Spleen (tissue), 11 donors: ENCODE measurements at regions not wholly inside any gene's neighbourhood (a gene's known extent, or its start where the extent isn't known, plus 50 kb on each side); places are given as distances from the start of the nearest gene placed in this dataset.

Experiments used
- DNase-seq: peaks from one replicate; pipeline ENCODE4 v3.0.0-alpha.2; 2020
- H3K27ac ChIP-seq, 8 donors: fragments of 200-600 bp; sonication (generic) in 7 of 8; 1 replicate in 4 of 8; 2 replicates in 4 of 8; pipeline versions ENCODE4 v1.5.0 to v1.8.0; 2016 to 2021; ENCODE audit warnings: inconsistent platforms in 4 of 8, mild to moderate bottlenecking in 4 of 8, moderate library complexity in 1 of 8
- H3K27me3 ChIP-seq, 7 donors: fragments of 200-600 bp; sonication (generic) in 6 of 7; replicated peaks in 1 of 7; 1 replicate in 4 of 7; 2 replicates in 3 of 7; pipeline versions ENCODE4 v1.5.0 to v1.8.0; 2016 to 2021; ENCODE audit warnings: inconsistent platforms in 3 of 7, mild to moderate bottlenecking in 1 of 7
- H3K36me3 ChIP-seq, 6 donors: fragments of 200-600 bp; sonication (generic) in 5 of 6; 1 replicate in 4 of 6; 2 replicates in 2 of 6; pipeline versions ENCODE4 v1.5.0 to v1.8.0; 2016 to 2021; ENCODE audit warnings: inconsistent platforms in 2 of 6
- H3K4me1 ChIP-seq, 6 donors: fragments of 200-600 bp; sonication (generic) in 5 of 6; 1 replicate in 3 of 6; 2 replicates in 3 of 6; pipeline versions ENCODE4 v1.5.0 to v1.8.0; 2016 to 2021; ENCODE audit warnings: inconsistent platforms in 3 of 6
- H3K4me3 ChIP-seq, 8 donors: fragments of 200-600 bp; sonication (generic) in 7 of 8; 1 replicate in 4 of 8; 2 replicates in 4 of 8; pipeline versions ENCODE4 v1.5.0 to v1.8.0; 2016 to 2021; ENCODE audit warnings: inconsistent platforms in 4 of 8, mild to moderate bottlenecking in 4 of 8, moderate library complexity in 2 of 8
- H3K9me3 ChIP-seq, 8 donors: fragments of 200-600 bp; sonication (generic) in 7 of 8; 1 replicate in 4 of 8; 2 replicates in 4 of 8; pipeline versions ENCODE4 v1.5.0 to v1.8.0; 2016 to 2021; ENCODE audit warnings: inconsistent platforms in 4 of 8
- CTCF ChIP-seq, 11 experiments: fragments of 200-600 bp in 7 of 11; fragments of 450-650 bp in 4 of 11; sonication (generic) in 4 of 11; IDR thresholded peaks in 8 of 11; conservative IDR thresholded peaks in 3 of 11; 1 replicate in 7 of 11; 2 replicates in 4 of 11; pipeline versions ENCODE4 v1.4.0 to v1.8.0; 2016 to 2021; ENCODE audit warnings: antibody characterized with exemption in 11 of 11, inconsistent platforms in 4 of 11, mild to moderate bottlenecking in 1 of 11
- POLR2A ChIP-seq, 3 donors: fragments of 450-650 bp; IDR thresholded peaks; one replicate each; pipeline ENCODE4 v1.5.1; 2017; ENCODE audit warnings: antibody characterized with exemption in 3 of 3, mild to moderate bottlenecking in 1 of 3
- POLR2AphosphoS5 ChIP-seq, 3 donors: sonication (generic); formaldehyde crosslinking; IDR thresholded peaks; one replicate each; pipeline ENCODE4 v1.5.1; 2017; ENCODE audit warnings: antibody characterized with exemption in 3 of 3
- WGBS, 5 donors: extraction: QIAGEN DNeasy Blood & Tissue Kit in 3 of 5; methylation state at CpG; one replicate each; pipeline versions ENCODE4 v1.1.5 to v1.1.7; 2013 to 2018; 5-methylcytosine and 5-hydroxymethylcytosine counted together
- intact Hi-C: fragments of 100-400 bp; cut with DNase I; formaldehyde crosslinking; loops from one replicate; pipeline ENCODE4 v1.15.0; 2023; ENCODE audit warnings: low total_unique reads
- donor health status: healthy with polysubstance abuse.
- donor health status: DM: no; HTN: no; CAD: no; lungs with moderate emphysema.
- donor health status: DM: no; HTN: no; CAD: no.
- donor health status: Bipolar disorder and iron deficiency.
- donor health status: healthy.
- donor health status: DM: no; HTN: no; CAD: no.
- donor health status: DM: yes; HTN: yes; CAD: no.

GRCh38 chr18:51890762-51891161, 449.2 kb upstream of the DCC start:
- TF ChIP-seq CTCF (IDR thresholded peaks at IDR 0.05 in 8 of 11, conservative IDR thresholded peaks at IDR 0.05 in 3 of 11) (no peak), POLR2A (IDR thresholded peaks at IDR 0.05) (no peak), POLR2AphosphoS5 (IDR thresholded peaks at IDR 0.05) (peak in 1 of 3 donors; percentile 45)
- Histone ChIP-seq H3K9me3 (peaks cover 0 to 8% (median 0%) of the 10 kb centered on the region in 8 donors), H3K27me3 (no peaks in the 10 kb centered on the region), H3K4me1 (no peaks in the 10 kb centered on the region), H3K36me3 (no peaks in the 10 kb centered on the region), H3K4me3 (no peak overlapping the region), H3K27ac (peak overlapping the region in 3 of 8 donors; percentile 9 to 46 (median 17))
- intact Hi-C loops = no loop called here
- DNase-seq = no peak
- WGBS, 5 donors = 54 to 72% (median 55%) methylated on average over 3 of the region's 3 CpGs

- 49 to 68% (median 57%) methylated on average over 1 of the region's 1 CpG for WGBS, 5 donors
Measured at GRCh38 chr18:51891876-51892275, 448.1 kb upstream of the DCC start.

GRCh38 chr18:51897884-51898283, 442.1 kb upstream of the DCC start:
- TF ChIP-seq CTCF (IDR thresholded peaks at IDR 0.05 in 8 of 11, conservative IDR thresholded peaks at IDR 0.05 in 3 of 11) (no peak), POLR2A (IDR thresholded peaks at IDR 0.05) (no peak), POLR2AphosphoS5 (IDR thresholded peaks at IDR 0.05) (no peak)
- intact Hi-C loops = no loop called here
- no peaks in the 10 kb centered on the region for H3K4me1 ChIP-seq
- no peaks in the 10 kb centered on the region for H3K27me3 ChIP-seq
- no peaks in the 10 kb centered on the region for H3K36me3 ChIP-seq
- no peak for DNase-seq
- H3K27ac ChIP-seq = no peak overlapping the region
- H3K9me3 ChIP-seq = peaks cover 0 to 8% (median 1%) of the 10 kb centered on the region in 8 donors
- 86 to 92% (median 90%) methylated on average over 6 of the region's 6 CpGs for WGBS, 5 donors
- H3K4me3 ChIP-seq = no peak overlapping the region

More at GRCh38 chr18:51891876-51892275, 448.1 kb upstream of the DCC start:
- no peak for TF ChIP-seq POLR2AphosphoS5 (IDR thresholded peaks at IDR 0.05)
- no peak for TF ChIP-seq POLR2A (IDR thresholded peaks at IDR 0.05)
- TF ChIP-seq CTCF (IDR thresholded peaks at IDR 0.05 in 8 of 11, conservative IDR thresholded peaks at IDR 0.05 in 3 of 11) = no peak
- no peak for DNase-seq
- Histone ChIP-seq H3K9me3 (peaks cover 0 to 8% (median 0%) of the 10 kb centered on the region in 8 donors), H3K4me3 (no peak overlapping the region), H3K27ac (no peak overlapping the region), H3K4me1 (no peaks in the 10 kb centered on the region), H3K36me3 (no peaks in the 10 kb centered on the region), H3K27me3 (no peaks in the 10 kb centered on the region)
- intact Hi-C loops = no loop called here

GRCh38 chr18:51907687-51908597, 432.1 kb upstream of the DCC start:
- no peak for DNase-seq
- no peak overlapping the region for H3K27ac ChIP-seq
- TF ChIP-seq POLR2AphosphoS5 (IDR thresholded peaks at IDR 0.05) = no peak
- no peak for TF ChIP-seq POLR2A (IDR thresholded peaks at IDR 0.05)
- TF ChIP-seq CTCF (IDR thresholded peaks at IDR 0.05 in 8 of 11, conservative IDR thresholded peaks at IDR 0.05 in 3 of 11) = no peak
- no peaks in the 10 kb centered on the region for H3K36me3 ChIP-seq
- H3K27me3 ChIP-seq = no peaks in the 10 kb centered on the region
- H3K4me3 ChIP-seq = no peak overlapping the region
- no peaks in the 10 kb centered on the region for H3K4me1 ChIP-seq
- intact Hi-C loops = no loop called here
- no peaks in the 10 kb centered on the region for H3K9me3 ChIP-seq
- WGBS, 5 donors = 85 to 91% (median 87%) methylated on average over 7 of the region's 7 CpGs
